ENCODE measurements at regions not wholly inside any gene's neighbourhood (a gene's known extent, or its start where the extent isn't known, plus 50 kb on each side); places are given as distances from the start of the nearest gene placed in this dataset.

DNA sequence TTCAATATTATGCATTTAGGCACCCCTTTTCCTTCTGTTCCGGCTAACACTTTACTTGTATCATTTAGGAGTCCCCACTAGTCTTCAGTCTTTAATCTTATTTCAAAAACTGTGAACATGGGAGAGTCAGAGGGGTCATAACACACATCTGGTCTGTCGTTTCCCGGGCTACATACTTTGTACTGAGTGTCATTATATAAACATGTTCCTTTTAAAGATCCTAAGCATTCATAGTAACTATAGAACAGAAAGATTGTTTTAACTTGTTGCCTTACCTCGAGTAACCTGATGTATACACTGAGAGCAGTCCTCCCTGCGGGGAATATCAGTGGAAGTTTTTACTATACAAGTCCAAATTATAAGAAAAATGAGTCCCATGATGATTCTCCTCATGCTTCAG lies 78.2 kb upstream of the VEPH1 start:
- TF ChIP-seq, protein P1, sequence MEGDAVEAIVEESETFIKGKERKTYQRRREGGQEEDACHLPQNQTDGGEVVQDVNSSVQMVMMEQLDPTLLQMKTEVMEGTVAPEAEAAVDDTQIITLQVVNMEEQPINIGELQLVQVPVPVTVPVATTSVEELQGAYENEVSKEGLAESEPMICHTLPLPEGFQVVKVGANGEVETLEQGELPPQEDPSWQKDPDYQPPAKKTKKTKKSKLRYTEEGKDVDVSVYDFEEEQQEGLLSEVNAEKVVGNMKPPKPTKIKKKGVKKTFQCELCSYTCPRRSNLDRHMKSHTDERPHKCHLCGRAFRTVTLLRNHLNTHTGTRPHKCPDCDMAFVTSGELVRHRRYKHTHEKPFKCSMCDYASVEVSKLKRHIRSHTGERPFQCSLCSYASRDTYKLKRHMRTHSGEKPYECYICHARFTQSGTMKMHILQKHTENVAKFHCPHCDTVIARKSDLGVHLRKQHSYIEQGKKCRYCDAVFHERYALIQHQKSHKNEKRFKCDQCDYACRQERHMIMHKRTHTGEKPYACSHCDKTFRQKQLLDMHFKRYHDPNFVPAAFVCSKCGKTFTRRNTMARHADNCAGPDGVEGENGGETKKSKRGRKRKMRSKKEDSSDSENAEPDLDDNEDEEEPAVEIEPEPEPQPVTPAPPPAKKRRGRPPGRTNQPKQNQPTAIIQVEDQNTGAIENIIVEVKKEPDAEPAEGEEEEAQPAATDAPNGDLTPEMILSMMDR (conservative IDR thresholded peaks at IDR 0.05 in 1 of 2, IDR thresholded peaks at IDR 0.05 in 1 of 2; ENCODE audit: extremely low read depth in 1 of 2, insufficient read depth in 1 of 2, low read depth in 1 of 2, low read length in 2 of 2), result no peak
- TF ChIP-seq EZH2 (IDR thresholded peaks at IDR 0.05; ENCODE audit: borderline replicate concordance, low read length), result no peak

Data from mammary epithelial cell (primary cell).